HL-60 (cell line): ENCODE measurements at regions not wholly inside any gene's neighbourhood (a gene's known extent, or its start where the extent isn't known, plus 50 kb on each side); places are given as distances from the start of the nearest gene placed in this dataset.

Source experiments
- DNase-seq, 2 experiments: peaks; one replicate each; pipeline ENCODE4 v3.0.0-alpha.2; 2010 to 2020; ENCODE audit warnings: low read depth in 1 of 2, low spot score in 1 of 2
- H3K27ac ChIP-seq: fragments of 250-450 bp; sonication (Bioruptor Pico); replicated peaks from 2 replicates; pipeline ENCODE4 v1.5.1; 2020; ENCODE audit warnings: mild to moderate bottlenecking, moderate library complexity
- H3K27me3 ChIP-seq: fragments of 250-450 bp; sonication (Bioruptor Pico); 2 replicates; pipeline ENCODE4 v1.5.1; 2021; ENCODE audit warnings: mild to moderate bottlenecking, moderate library complexity; ENCODE audit not compliant: insufficient read depth, poor library complexity, severe bottlenecking
- H3K4me3 ChIP-seq: replicated peaks from 2 replicates; pipeline ENCODE4 v1.5.1; 2011; ENCODE audit warnings: mild to moderate bottlenecking, control low read depth, low read length; ENCODE audit not compliant: insufficient read depth
- CTCF ChIP-seq: IDR thresholded peaks from one replicate; pipeline ENCODE4 v1.5.1; 2011; ENCODE audit warnings: low read length, control low read depth, inconsistent platforms; ENCODE audit not compliant: insufficient read depth
- GABPA ChIP-seq: IDR thresholded peaks from 2 replicates; pipeline ENCODE4 v1.6.1; 2012; ENCODE audit warnings: low read depth
- POLR2AphosphoS5 ChIP-seq: IDR thresholded peaks from 2 replicates; pipeline ENCODE4 v1.6.1; 2012; ENCODE audit warnings: low read depth
- REST ChIP-seq: IDR thresholded peaks from 2 replicates; pipeline ENCODE4 v1.6.1; 2012; ENCODE audit warnings: low read depth; ENCODE audit not compliant: insufficient replicate concordance
- SPI1 ChIP-seq: IDR thresholded peaks from 2 replicates; pipeline ENCODE4 v1.6.1; 2012; ENCODE audit warnings: low read depth, mild to moderate bottlenecking, borderline replicate concordance

GRCh38 chr10:56895306-56895705 is 534.2 kb upstream of the ZWINT start:
- Histone ChIP-seq H3K27ac (no peak overlapping the region), H3K27me3 (no peaks in the 10 kb centered on the region), H3K4me3 (no peak overlapping the region)
- TF ChIP-seq CTCF (no peak), SPI1 (no peak), GABPA (no peak), POLR2AphosphoS5 (no peak), REST (no peak)
- DNase-seq = no peak

DNA sequence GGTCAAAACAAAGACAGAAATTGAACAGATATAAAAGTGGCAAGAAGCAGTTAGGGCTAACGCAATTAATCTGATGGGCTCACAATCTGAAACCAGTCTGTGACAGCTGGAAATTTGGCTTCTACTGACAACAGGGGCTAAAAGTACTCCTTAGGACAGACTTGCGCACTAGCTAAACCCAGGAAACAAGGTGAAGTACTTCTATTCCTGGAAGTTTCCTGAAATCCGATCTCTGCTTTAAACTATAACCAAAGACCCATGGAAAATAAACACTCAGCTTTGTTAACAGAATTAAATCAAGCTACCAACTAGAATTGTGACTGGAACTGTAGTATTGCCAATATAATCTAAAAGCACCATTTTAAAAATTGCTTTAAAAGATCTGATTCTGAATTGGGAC is 520.2 kb upstream of the ZWINT start:
- TF ChIP-seq REST = no peak
- no peak for TF ChIP-seq SPI1
- no peak for TF ChIP-seq CTCF
- no peak for TF ChIP-seq GABPA
- TF ChIP-seq POLR2AphosphoS5 = no peak
- no peak overlapping the region for H3K4me3 ChIP-seq
- H3K27me3 ChIP-seq = no peaks in the 10 kb centered on the region
- no peak overlapping the region for H3K27ac ChIP-seq
- no peak for DNase-seq

GRCh38 chr10:56880606-56881005 is 519.5 kb upstream of the ZWINT start:
- no peaks in the 10 kb centered on the region for H3K27me3 ChIP-seq
- no peak for TF ChIP-seq GABPA
- TF ChIP-seq REST = no peak
- no peak for TF ChIP-seq CTCF
- TF ChIP-seq SPI1 = no peak
- TF ChIP-seq POLR2AphosphoS5 = no peak
- no peak overlapping the region for H3K27ac ChIP-seq
- no peak for DNase-seq
- no peak overlapping the region for H3K4me3 ChIP-seq
